ENCODE measurements at regions not wholly inside any gene's neighbourhood (a gene's known extent, or its start where the extent isn't known, plus 50 kb on each side); places are given as distances from the start of the nearest gene placed in this dataset.

DNA sequence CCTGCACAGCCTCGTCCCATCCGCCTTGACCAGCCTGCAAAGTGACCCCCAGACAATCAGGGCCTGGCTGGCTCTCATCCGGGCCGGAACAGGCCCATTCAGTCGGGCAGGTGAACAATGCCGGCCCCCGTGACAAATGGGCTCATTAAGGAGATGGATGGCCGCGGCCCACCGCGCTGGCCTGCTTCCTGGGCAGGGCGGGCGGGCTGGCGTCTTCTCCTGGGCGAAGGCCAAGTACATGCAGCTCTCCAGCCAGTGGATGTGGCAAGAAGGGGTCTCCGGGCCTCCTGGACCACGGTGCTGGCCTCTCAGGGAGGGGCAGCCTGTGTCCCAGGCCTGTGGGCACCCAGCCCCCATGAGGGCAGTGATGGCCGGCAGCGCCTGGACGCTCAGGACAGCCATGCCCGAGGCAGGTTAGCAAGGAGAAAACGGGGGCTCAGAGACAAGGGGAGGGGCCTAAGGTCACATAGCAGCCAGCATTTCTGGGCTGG is 1022.8 kb downstream of the BRD1 start (continued):
- TF ChIP-seq, protein P1, sequence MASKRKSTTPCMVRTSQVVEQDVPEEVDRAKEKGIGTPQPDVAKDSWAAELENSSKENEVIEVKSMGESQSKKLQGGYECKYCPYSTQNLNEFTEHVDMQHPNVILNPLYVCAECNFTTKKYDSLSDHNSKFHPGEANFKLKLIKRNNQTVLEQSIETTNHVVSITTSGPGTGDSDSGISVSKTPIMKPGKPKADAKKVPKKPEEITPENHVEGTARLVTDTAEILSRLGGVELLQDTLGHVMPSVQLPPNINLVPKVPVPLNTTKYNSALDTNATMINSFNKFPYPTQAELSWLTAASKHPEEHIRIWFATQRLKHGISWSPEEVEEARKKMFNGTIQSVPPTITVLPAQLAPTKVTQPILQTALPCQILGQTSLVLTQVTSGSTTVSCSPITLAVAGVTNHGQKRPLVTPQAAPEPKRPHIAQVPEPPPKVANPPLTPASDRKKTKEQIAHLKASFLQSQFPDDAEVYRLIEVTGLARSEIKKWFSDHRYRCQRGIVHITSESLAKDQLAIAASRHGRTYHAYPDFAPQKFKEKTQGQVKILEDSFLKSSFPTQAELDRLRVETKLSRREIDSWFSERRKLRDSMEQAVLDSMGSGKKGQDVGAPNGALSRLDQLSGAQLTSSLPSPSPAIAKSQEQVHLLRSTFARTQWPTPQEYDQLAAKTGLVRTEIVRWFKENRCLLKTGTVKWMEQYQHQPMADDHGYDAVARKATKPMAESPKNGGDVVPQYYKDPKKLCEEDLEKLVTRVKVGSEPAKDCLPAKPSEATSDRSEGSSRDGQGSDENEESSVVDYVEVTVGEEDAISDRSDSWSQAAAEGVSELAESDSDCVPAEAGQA (IDR thresholded peaks at IDR 0.05; ENCODE audit: low read depth), result no peak
- TF ChIP-seq, protein P1 (CRISPR knock-in tag; IDR thresholded peaks at IDR 0.05; ENCODE audit: borderline replicate concordance), result no peak
- TF ChIP-seq GATAD2A (CRISPR knock-in tag; IDR thresholded peaks at IDR 0.05), result no peak
- no peak for TF ChIP-seq TMF1 (CRISPR knock-in tag; IDR thresholded peaks at IDR 0.05; ENCODE audit: low read depth)
- no peak for TF ChIP-seq NR1H2 (CRISPR knock-in tag; IDR thresholded peaks at IDR 0.05; ENCODE audit: borderline replicate concordance, low read depth)
- no peak for TF ChIP-seq ZFYVE20 (CRISPR knock-in tag; IDR thresholded peaks at IDR 0.05; ENCODE audit: borderline replicate concordance, low read depth)

DNA sequence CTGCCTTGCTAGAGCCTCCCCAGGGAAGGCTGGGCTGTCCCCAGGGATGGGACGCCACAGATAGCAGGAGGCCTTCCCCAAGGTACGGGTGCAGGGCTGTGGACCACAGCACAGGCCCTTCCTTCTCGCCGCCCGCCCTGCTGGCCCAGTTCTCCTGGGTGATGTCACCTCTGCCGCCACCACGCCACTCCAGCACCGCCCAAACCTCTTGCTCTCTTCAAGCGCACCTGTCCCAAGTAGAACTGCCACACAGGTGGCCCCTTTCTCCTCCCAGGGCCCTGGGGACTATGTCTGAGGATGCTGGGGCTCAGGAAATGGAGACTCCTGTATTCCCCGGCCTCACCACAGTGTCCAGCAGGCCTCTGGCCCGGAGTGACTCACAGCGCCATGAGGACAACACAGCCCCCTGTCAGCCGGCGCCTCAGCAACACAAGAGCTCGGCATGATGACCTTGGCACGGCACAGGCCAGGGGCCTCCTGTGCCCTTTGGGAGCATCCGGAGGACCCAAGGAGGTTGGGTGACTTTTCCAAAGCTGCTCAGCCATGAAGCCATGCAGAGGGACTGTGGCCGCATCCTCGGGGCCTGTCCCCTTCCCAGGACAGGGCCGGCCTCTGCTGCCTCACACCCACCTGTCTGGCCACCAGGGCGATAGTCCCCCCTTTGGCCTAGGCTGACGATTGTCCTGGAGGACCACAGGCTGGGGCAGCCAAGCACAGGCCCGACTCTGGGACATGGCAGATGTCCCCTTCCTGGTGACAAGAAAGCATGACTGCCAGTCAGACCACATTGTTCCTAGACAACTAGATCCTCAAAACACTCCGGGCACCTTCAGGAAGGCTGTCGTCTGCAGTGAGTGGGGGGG is 1023.5 kb downstream of the BRD1 start:
- 53% methylated on average over 8 of the region's 25 CpGs for WGBS (ENCODE audit: low lambda C conversion rate)
- TF ChIP-seq, protein P2, sequence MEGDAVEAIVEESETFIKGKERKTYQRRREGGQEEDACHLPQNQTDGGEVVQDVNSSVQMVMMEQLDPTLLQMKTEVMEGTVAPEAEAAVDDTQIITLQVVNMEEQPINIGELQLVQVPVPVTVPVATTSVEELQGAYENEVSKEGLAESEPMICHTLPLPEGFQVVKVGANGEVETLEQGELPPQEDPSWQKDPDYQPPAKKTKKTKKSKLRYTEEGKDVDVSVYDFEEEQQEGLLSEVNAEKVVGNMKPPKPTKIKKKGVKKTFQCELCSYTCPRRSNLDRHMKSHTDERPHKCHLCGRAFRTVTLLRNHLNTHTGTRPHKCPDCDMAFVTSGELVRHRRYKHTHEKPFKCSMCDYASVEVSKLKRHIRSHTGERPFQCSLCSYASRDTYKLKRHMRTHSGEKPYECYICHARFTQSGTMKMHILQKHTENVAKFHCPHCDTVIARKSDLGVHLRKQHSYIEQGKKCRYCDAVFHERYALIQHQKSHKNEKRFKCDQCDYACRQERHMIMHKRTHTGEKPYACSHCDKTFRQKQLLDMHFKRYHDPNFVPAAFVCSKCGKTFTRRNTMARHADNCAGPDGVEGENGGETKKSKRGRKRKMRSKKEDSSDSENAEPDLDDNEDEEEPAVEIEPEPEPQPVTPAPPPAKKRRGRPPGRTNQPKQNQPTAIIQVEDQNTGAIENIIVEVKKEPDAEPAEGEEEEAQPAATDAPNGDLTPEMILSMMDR (CRISPR knock-in tag; IDR thresholded peaks at IDR 0.05), result peak; percentile 11; the same call in 1 of the 2 replicates
- TF ChIP-seq, protein P3, sequence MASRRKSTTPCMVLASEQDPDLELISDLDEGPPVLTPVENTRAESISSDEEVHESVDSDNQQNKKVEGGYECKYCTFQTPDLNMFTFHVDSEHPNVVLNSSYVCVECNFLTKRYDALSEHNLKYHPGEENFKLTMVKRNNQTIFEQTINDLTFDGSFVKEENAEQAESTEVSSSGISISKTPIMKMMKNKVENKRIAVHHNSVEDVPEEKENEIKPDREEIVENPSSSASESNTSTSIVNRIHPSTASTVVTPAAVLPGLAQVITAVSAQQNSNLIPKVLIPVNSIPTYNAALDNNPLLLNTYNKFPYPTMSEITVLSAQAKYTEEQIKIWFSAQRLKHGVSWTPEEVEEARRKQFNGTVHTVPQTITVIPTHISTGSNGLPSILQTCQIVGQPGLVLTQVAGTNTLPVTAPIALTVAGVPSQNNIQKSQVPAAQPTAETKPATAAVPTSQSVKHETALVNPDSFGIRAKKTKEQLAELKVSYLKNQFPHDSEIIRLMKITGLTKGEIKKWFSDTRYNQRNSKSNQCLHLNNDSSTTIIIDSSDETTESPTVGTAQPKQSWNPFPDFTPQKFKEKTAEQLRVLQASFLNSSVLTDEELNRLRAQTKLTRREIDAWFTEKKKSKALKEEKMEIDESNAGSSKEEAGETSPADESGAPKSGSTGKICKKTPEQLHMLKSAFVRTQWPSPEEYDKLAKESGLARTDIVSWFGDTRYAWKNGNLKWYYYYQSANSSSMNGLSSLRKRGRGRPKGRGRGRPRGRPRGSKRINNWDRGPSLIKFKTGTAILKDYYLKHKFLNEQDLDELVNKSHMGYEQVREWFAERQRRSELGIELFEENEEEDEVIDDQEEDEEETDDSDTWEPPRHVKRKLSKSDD (CRISPR knock-in tag; IDR thresholded peaks at IDR 0.05; ENCODE audit: low read depth), result no peak
- no peak for DNase-seq (ENCODE audit: low spot score)
- POLR2A ChIA-PET, result no interaction called here
- Histone ChIP-seq H3K4me1 (ENCODE audit: insufficient read depth, low read length) (peaks cover 7% of the 10 kb centered on the region), H3K36me3 (replicated peaks in 1 of 2; ENCODE audit: control insufficient read depth in 1 of 2, insufficient read depth in 2 of 2, low read length in 2 of 2) (no peaks in the 10 kb centered on the region), H3K9ac (ENCODE audit: insufficient read depth, low read depth, low read length) (no peak overlapping the region), H2AFZ (ENCODE audit: low read length) (no peak overlapping the region), H3K27me3 (ENCODE audit: control insufficient read depth in 1 of 2, insufficient read depth in 2 of 2, low read length in 2 of 2) (peaks cover 0 to 46% of the 10 kb centered on the region in 2 experiments; a peak in 2 of 5 replicates), H4K20me1 (ENCODE audit: insufficient read depth, low read length) (no peaks in the 10 kb centered on the region), H3K9me3 (ENCODE audit: low read length) (no peaks in the 10 kb centered on the region), H3K4me2 (ENCODE audit: low read depth, low read length) (no peak overlapping the region), H3K79me2 (ENCODE audit: insufficient read depth, low read length) (no peaks in the 10 kb centered on the region), H3K27ac (ENCODE audit: extremely low read length, insufficient read depth, low read length) (no peak overlapping the region), H3K4me3 (replicated peaks in 1 of 3; ENCODE audit: insufficient read depth in 1 of 3, low read depth in 2 of 3, low read length in 3 of 3) (no peak overlapping the region)
- CTCF ChIA-PET (ENCODE audit: low intra/inter-chr PET ratio, low total read pairs), result no interaction called here
- intact Hi-C loops (cut with micrococcal nuclease; ENCODE audit: unreplicated experiment) (no loop called here), in situ Hi-C loops (cut with HindIII; ENCODE audit: extremely low pct_ligation_motif_present, low pct_unique_long_range_greater_than_20kb) (no loop called here)
- no TSS peak for BruUV-seq (replicated peaks)
- no peak for FAIRE-seq
- peak; percentile 52 for ATAC-seq

All from HepG2 (cell line).